Thymus (tissue), 11 donors: ENCODE measurements at regions not wholly inside any gene's neighbourhood (a gene's known extent, or its start where the extent isn't known, plus 50 kb on each side); places are given as distances from the start of the nearest gene placed in this dataset.

Source experiments
- DNase-seq, 9 donors: peaks; one replicate each; pipeline ENCODE4 v3.0.0-alpha.2; 2013; ENCODE audit warnings: low spot score in 9 of 9, low read depth in 6 of 9, missing footprints in 1 of 9
- H3K27ac ChIP-seq, 2 donors: one replicate each; pipeline ENCODE4 v1.5.1; 2013; ENCODE audit warnings: control low read depth in 1 of 2, low read depth in 1 of 2, low read length in 1 of 2, mild to moderate bottlenecking in 1 of 2, moderate library complexity in 1 of 2
- H3K27me3 ChIP-seq, 2 donors: one replicate each; pipeline ENCODE4 v1.5.1; 2013; ENCODE audit warnings: low read length in 1 of 2; ENCODE audit not compliant: control insufficient read depth in 2 of 2, insufficient read depth in 1 of 2
- H3K36me3 ChIP-seq, 2 donors: one replicate each; pipeline ENCODE4 v1.5.1; 2013; ENCODE audit warnings: low read length in 1 of 2, mild to moderate bottlenecking in 1 of 2, moderate library complexity in 1 of 2; ENCODE audit not compliant: control insufficient read depth in 2 of 2, insufficient read depth in 2 of 2
- H3K4me1 ChIP-seq, 2 donors: one replicate each; pipeline ENCODE4 v1.5.1; 2013; ENCODE audit warnings: low read length in 2 of 2; ENCODE audit not compliant: control insufficient read depth in 2 of 2, insufficient read depth in 2 of 2
- H3K4me3 ChIP-seq, 2 donors: one replicate each; pipeline ENCODE4 v1.5.1; 2013; ENCODE audit warnings: low read length in 2 of 2, control low read depth in 1 of 2, mild to moderate bottlenecking in 1 of 2
- H3K9me3 ChIP-seq, 2 donors: one replicate each; pipeline ENCODE4 v1.5.1; 2013; ENCODE audit warnings: low read length in 1 of 2, mild to moderate bottlenecking in 1 of 2; ENCODE audit not compliant: control insufficient read depth in 2 of 2, insufficient read depth in 1 of 2
- WGBS: extraction: QIAGEN DNeasy Blood & Tissue Kit; methylation state at CpG from one replicate; pipeline ENCODE4 v1.1.7; 2013; 5-methylcytosine and 5-hydroxymethylcytosine counted together
- donor health status: healthy.

GRCh38 chr6:91082311-91082832 lies 495.5 kb upstream of the MAP3K7 start:
- H3K9me3 ChIP-seq: no peaks in the 10 kb centered on the region
- H3K4me1 ChIP-seq: no peaks in the 10 kb centered on the region
- no peaks in the 10 kb centered on the region for H3K36me3 ChIP-seq
- no peak for DNase-seq
- 93% methylated on average over 3 of the region's 3 CpGs for WGBS
- H3K27ac ChIP-seq: no peak overlapping the region
- H3K27me3 ChIP-seq: no peaks in the 10 kb centered on the region
- no peak overlapping the region for H3K4me3 ChIP-seq

GRCh38 chr6:91081452-91082067 lies 494.7 kb upstream of the MAP3K7 start:
- DNase-seq: peak in 6 of 9 donors; percentile 13 to 54 (median 26)

GRCh38 chr6:91080871-91081270 lies 494.0 kb upstream of the MAP3K7 start:
- H3K4me3 ChIP-seq: no peak overlapping the region
- H3K9me3 ChIP-seq: no peaks in the 10 kb centered on the region
- H3K4me1 ChIP-seq: no peaks in the 10 kb centered on the region
- DNase-seq: no peak
- H3K36me3 ChIP-seq: no peaks in the 10 kb centered on the region
- H3K27me3 ChIP-seq: no peaks in the 10 kb centered on the region
- H3K27ac ChIP-seq: no peak overlapping the region

More at GRCh38 chr6:91081452-91082067, 494.7 kb upstream of the MAP3K7 start:
- Histone ChIP-seq H3K27ac (no peak overlapping the region), H3K4me3 (no peak overlapping the region), H3K4me1 (no peaks in the 10 kb centered on the region), H3K27me3 (no peaks in the 10 kb centered on the region), H3K9me3 (no peaks in the 10 kb centered on the region), H3K36me3 (no peaks in the 10 kb centered on the region)
- WGBS: 52% methylated on average over 6 of the region's 6 CpGs

GRCh38 chr6:91079969-91080368 lies 493.1 kb upstream of the MAP3K7 start:
- DNase-seq: no peak
- 89% methylated on average over 3 of the region's 3 CpGs for WGBS
- Histone ChIP-seq H3K4me1 (no peaks in the 10 kb centered on the region), H3K27ac (no peak overlapping the region), H3K27me3 (no peaks in the 10 kb centered on the region), H3K9me3 (no peaks in the 10 kb centered on the region), H3K4me3 (no peak overlapping the region), H3K36me3 (no peaks in the 10 kb centered on the region)

- Histone ChIP-seq H3K27me3 (no peaks in the 10 kb centered on the region), H3K9me3 (no peaks in the 10 kb centered on the region), H3K27ac (no peak overlapping the region), H3K36me3 (no peaks in the 10 kb centered on the region), H3K4me1 (no peaks in the 10 kb centered on the region), H3K4me3 (no peak overlapping the region)
- 91% methylated on average over 5 of the region's 5 CpGs for WGBS
- DNase-seq: no peak
Observed at GRCh38 chr6:91075244-91075976, 488.5 kb upstream of the MAP3K7 start.

GRCh38 chr6:91063362-91063761 lies 476.5 kb upstream of the MAP3K7 start:
- DNase-seq: no peak
- H3K4me1 ChIP-seq: no peaks in the 10 kb centered on the region
- H3K27me3 ChIP-seq: no peaks in the 10 kb centered on the region
- no peaks in the 10 kb centered on the region for H3K36me3 ChIP-seq
- 96% methylated on average over 1 of the region's 1 CpG for WGBS
- H3K27ac ChIP-seq: no peak overlapping the region
- H3K4me3 ChIP-seq: no peak overlapping the region
- no peaks in the 10 kb centered on the region for H3K9me3 ChIP-seq

GRCh38 chr6:91057689-91058088 lies 470.8 kb upstream of the MAP3K7 start:
- Histone ChIP-seq H3K36me3 (no peaks in the 10 kb centered on the region), H3K4me1 (no peaks in the 10 kb centered on the region), H3K27ac (no peak overlapping the region), H3K9me3 (no peaks in the 10 kb centered on the region), H3K4me3 (no peak overlapping the region), H3K27me3 (no peaks in the 10 kb centered on the region)
- WGBS: 78% methylated on average over 1 of the region's 1 CpG
- no peak for DNase-seq

GRCh38 chr6:91055959-91056358 lies 469.1 kb upstream of the MAP3K7 start:
- no peaks in the 10 kb centered on the region for H3K9me3 ChIP-seq
- no peak for DNase-seq
- H3K4me1 ChIP-seq: no peaks in the 10 kb centered on the region
- 74% methylated on average over 1 of the region's 1 CpG for WGBS
- no peaks in the 10 kb centered on the region for H3K27me3 ChIP-seq
- H3K27ac ChIP-seq: no peak overlapping the region
- no peak overlapping the region for H3K4me3 ChIP-seq
- H3K36me3 ChIP-seq: no peaks in the 10 kb centered on the region
